ENCODE measurements at regions not wholly inside any gene's neighbourhood (a gene's known extent, or its start where the extent isn't known, plus 50 kb on each side); places are given as distances from the start of the nearest gene placed in this dataset.

DNA sequence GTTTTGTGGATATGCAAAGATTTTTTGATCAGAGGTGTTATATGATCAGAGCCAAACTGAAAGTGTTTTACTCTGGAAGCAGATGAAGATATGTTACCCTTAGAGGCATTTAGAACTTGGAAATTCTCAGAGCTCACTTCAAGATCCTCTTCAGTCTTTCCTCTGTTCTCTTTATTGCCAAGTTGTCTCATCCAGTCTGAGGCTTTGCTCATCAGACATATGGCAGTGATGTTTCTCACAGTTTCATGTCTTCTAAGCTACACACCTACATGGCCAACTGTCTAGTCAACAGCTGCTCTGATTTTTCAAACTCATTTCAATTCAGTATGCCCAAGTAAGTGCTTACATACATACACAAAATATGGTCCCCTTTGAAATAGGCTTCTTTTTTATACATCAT is 1504.3 kb upstream of the PIK3C3 start:
- H3K27ac ChIP-seq (ENCODE audit: low read length): no peak overlapping the region
- no peak overlapping the region for H3K9ac ChIP-seq (ENCODE audit: low read length in 2 of 2)

DNA sequence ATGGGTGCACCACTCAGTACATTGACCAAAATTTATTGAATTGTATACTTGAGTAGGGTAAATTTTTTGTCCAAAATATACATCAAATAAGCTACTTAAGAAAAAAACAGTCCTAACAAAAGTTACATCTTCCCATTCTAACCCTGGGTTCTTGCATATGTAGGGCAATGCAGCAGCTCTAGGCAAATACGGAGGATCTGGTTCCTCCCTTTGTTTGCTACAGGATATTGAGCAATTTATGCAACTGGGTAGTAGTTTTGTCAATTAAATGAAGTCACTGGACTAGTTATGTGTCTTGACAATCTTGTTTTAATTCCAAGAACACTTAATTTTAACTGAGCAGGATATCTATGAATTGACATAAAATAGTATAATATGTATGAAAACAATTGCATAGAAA is 1507.2 kb upstream of the PIK3C3 start:
- Histone ChIP-seq H3K27ac (ENCODE audit: low read length) (no peak overlapping the region), H3K9ac (ENCODE audit: low read length in 2 of 2) (no peak overlapping the region), H3K9me3 (ENCODE audit: control insufficient read depth in 2 of 2, low read length in 2 of 2) (no peaks in the 10 kb centered on the region), H3K36me3 (ENCODE audit: control insufficient read depth in 2 of 2, insufficient read depth in 2 of 2, low read length in 2 of 2) (no peaks in the 10 kb centered on the region), H3K4me1 (ENCODE audit: control insufficient read depth, insufficient read depth, low read length) (no peaks in the 10 kb centered on the region), H3K27me3 (ENCODE audit: control insufficient read depth in 1 of 2, insufficient read depth in 2 of 2, low read length in 2 of 2) (no peaks in the 10 kb centered on the region), H3K4me3 (ENCODE audit: low read length in 2 of 2) (no peak overlapping the region)

More for the DNA sequence above, 1504.3 kb upstream of the PIK3C3 start:
- no peak overlapping the region for H3K4me3 ChIP-seq (ENCODE audit: low read length in 2 of 2)
- no peaks in the 10 kb centered on the region for H3K4me1 ChIP-seq (ENCODE audit: control insufficient read depth, insufficient read depth, low read length)
- H3K27me3 ChIP-seq (ENCODE audit: control insufficient read depth in 1 of 2, insufficient read depth in 2 of 2, low read length in 2 of 2): no peaks in the 10 kb centered on the region
- no peaks in the 10 kb centered on the region for H3K9me3 ChIP-seq (ENCODE audit: control insufficient read depth in 2 of 2, low read length in 2 of 2)
- H3K36me3 ChIP-seq (ENCODE audit: control insufficient read depth in 2 of 2, insufficient read depth in 2 of 2, low read length in 2 of 2): no peaks in the 10 kb centered on the region

DNA sequence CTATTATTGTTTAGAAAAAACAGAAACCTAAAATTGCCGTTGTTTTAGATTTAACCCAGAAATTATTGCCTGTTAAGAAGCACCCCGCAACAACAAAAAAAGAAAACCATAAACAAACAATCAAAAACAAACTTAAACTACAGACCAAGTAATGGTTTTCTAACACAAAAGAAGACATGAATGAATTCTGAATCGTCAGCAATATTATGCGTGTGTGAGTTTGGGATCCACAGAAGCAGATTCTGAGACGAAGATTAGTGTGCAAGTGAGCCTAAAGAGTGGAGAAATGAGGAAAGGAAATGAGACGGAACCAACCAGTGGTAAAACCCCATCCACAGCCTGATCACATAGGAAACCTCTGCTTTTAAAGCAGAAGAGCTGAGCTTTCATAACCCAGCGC is 1514.9 kb upstream of the PIK3C3 start:
- Histone ChIP-seq H3K9me3 (ENCODE audit: control insufficient read depth in 2 of 2, low read length in 2 of 2) (no peaks in the 10 kb centered on the region), H3K4me3 (ENCODE audit: low read length in 2 of 2) (no peak overlapping the region), H3K36me3 (ENCODE audit: control insufficient read depth in 2 of 2, insufficient read depth in 2 of 2, low read length in 2 of 2) (no peaks in the 10 kb centered on the region), H3K27me3 (ENCODE audit: control insufficient read depth in 1 of 2, insufficient read depth in 2 of 2, low read length in 2 of 2) (no peaks in the 10 kb centered on the region), H3K9ac (ENCODE audit: low read length in 2 of 2) (no peak overlapping the region), H3K4me1 (ENCODE audit: control insufficient read depth, insufficient read depth, low read length) (no peaks in the 10 kb centered on the region), H3K27ac (ENCODE audit: low read length) (no peak overlapping the region)

DNA sequence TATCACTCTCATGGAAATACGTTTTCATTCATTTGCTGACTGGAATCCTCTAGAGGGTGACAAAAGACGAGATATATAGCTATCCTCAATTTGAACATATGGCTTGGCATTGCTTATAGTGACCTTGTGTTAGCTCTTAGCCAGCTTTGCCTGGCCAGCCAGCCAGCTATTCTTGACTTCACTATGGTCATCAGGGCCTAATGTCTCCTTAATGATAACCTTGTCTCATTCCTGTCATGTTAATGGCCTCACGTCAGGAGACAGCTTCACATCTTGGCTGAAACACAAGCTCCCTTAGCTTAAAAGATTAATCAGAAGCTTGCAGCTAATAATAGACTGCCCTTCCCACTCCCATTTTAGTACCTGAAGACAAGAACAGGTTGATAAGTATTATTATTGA is 1517.5 kb upstream of the PIK3C3 start:
- Histone ChIP-seq H3K4me1 (ENCODE audit: control insufficient read depth, insufficient read depth, low read length) (no peaks in the 10 kb centered on the region), H3K27me3 (ENCODE audit: control insufficient read depth in 1 of 2, insufficient read depth in 2 of 2, low read length in 2 of 2) (no peaks in the 10 kb centered on the region), H3K4me3 (ENCODE audit: low read length in 2 of 2) (no peak overlapping the region), H3K9me3 (ENCODE audit: control insufficient read depth in 2 of 2, low read length in 2 of 2) (no peaks in the 10 kb centered on the region), H3K36me3 (ENCODE audit: control insufficient read depth in 2 of 2, insufficient read depth in 2 of 2, low read length in 2 of 2) (no peaks in the 10 kb centered on the region), H3K27ac (ENCODE audit: low read length) (no peak overlapping the region), H3K9ac (ENCODE audit: low read length in 2 of 2) (no peak overlapping the region)

DNA sequence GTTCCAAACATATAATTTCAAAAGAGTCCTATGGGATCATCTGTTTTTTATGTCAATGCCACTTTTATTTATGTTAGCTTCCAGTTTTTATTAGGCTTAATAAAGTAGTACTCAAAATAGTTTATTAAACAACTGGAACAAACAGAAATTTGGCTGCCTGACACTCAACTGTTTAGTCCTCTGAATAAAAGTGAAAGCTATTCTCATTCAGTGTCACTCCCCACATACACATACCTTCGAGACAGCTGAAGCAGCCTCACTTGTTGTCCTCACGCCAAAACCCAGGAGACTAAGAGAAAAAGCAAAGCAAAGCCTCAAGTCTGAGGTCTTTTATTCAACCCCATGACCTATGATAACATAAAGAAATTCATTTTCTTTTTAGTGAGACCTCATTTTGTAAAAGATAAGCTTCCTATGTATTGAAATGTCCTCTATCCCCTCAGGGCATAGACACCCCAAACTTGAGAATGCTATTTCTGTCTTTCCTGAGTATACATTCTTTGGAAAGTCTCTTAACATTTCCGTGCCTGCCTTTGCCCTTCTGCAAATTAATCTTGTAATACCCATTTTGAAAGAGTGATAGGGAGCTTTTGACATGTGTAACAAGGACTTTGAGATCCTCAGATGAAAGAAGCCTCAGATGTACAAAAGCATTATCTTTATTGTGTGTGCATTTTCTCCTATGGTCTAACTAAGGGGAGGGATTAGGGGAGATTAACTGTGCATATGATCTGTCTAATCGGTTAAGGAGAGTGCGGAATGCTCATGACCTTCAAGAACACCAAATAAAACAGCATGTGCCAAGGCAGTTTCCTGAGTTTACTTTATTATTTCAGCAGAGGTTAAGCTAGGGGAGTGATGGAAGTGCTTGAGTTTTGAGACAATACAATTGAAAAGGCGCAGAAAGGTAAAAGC is 1523.7 kb upstream of the PIK3C3 start:
- no peaks in the 10 kb centered on the region for H3K4me1 ChIP-seq (ENCODE audit: control insufficient read depth, insufficient read depth, low read length)
- no peaks in the 10 kb centered on the region for H3K36me3 ChIP-seq (ENCODE audit: control insufficient read depth in 2 of 2, insufficient read depth in 2 of 2, low read length in 2 of 2)
- no peaks in the 10 kb centered on the region for H3K9me3 ChIP-seq (ENCODE audit: control insufficient read depth in 2 of 2, low read length in 2 of 2)
- H3K4me3 ChIP-seq (ENCODE audit: low read length in 2 of 2): no peak overlapping the region
- H3K9ac ChIP-seq (ENCODE audit: low read length in 2 of 2): no peak overlapping the region
- no peak overlapping the region for H3K27ac ChIP-seq (ENCODE audit: low read length)
- H3K27me3 ChIP-seq (ENCODE audit: control insufficient read depth in 1 of 2, insufficient read depth in 2 of 2, low read length in 2 of 2): no peaks in the 10 kb centered on the region

DNA sequence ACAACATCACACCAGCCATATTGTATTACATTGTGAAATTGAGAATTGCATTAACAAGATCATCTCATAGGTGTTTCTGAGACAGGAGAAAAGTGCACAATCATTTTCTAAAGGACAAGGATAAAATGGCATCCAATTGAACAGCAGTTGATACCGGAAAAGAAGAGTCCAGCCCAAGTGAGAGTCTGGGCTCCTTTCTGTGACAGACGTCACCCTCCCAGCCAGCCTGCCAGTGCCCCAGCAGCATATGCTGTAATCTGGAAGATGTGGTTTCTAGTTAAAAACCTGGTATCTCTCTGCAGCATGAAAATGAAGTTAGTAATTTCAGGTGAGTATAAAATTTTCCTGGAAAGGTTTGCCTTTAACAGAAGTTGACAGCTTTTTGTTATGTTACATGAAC is 1531.7 kb upstream of the PIK3C3 start:
- no peaks in the 10 kb centered on the region for H3K27me3 ChIP-seq (ENCODE audit: control insufficient read depth in 1 of 2, insufficient read depth in 2 of 2, low read length in 2 of 2)
- H3K27ac ChIP-seq (ENCODE audit: low read length): no peak overlapping the region
- no peaks in the 10 kb centered on the region for H3K36me3 ChIP-seq (ENCODE audit: control insufficient read depth in 2 of 2, insufficient read depth in 2 of 2, low read length in 2 of 2)
- no peak overlapping the region for H3K4me3 ChIP-seq (ENCODE audit: low read length in 2 of 2)
- no peak overlapping the region for H3K9ac ChIP-seq (ENCODE audit: low read length in 2 of 2)
- no peaks in the 10 kb centered on the region for H3K4me1 ChIP-seq (ENCODE audit: control insufficient read depth, insufficient read depth, low read length)
- H3K9me3 ChIP-seq (ENCODE audit: control insufficient read depth in 2 of 2, low read length in 2 of 2): no peaks in the 10 kb centered on the region

DNA sequence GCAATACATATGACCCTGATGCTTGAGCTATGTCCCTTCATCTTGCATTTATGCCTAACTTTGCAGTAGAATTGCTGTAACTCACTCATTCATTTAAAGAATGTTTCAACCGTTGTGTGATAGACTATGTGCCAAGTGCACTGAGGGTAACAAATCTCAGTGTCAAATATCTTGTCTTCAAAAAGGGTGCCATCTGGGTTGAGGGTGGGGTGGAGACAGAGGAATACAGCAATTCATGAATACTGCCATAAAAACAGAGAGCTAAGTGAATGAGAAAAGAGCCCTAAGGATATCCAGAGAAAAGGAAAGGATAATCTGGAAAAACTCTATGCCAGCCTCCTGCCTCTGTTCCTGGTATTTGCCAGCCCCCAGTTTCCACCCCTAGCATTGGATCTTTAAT is 1534.4 kb upstream of the PIK3C3 start:
- H3K27me3 ChIP-seq (ENCODE audit: control insufficient read depth in 1 of 2, insufficient read depth in 2 of 2, low read length in 2 of 2): no peaks in the 10 kb centered on the region
- H3K27ac ChIP-seq (ENCODE audit: low read length): no peak overlapping the region
- no peak overlapping the region for H3K4me3 ChIP-seq (ENCODE audit: low read length in 2 of 2)
- H3K9me3 ChIP-seq (ENCODE audit: control insufficient read depth in 2 of 2, low read length in 2 of 2): no peaks in the 10 kb centered on the region
- no peaks in the 10 kb centered on the region for H3K36me3 ChIP-seq (ENCODE audit: control insufficient read depth in 2 of 2, insufficient read depth in 2 of 2, low read length in 2 of 2)
- no peaks in the 10 kb centered on the region for H3K4me1 ChIP-seq (ENCODE audit: control insufficient read depth, insufficient read depth, low read length)
- no peak overlapping the region for H3K9ac ChIP-seq (ENCODE audit: low read length in 2 of 2)

DNA sequence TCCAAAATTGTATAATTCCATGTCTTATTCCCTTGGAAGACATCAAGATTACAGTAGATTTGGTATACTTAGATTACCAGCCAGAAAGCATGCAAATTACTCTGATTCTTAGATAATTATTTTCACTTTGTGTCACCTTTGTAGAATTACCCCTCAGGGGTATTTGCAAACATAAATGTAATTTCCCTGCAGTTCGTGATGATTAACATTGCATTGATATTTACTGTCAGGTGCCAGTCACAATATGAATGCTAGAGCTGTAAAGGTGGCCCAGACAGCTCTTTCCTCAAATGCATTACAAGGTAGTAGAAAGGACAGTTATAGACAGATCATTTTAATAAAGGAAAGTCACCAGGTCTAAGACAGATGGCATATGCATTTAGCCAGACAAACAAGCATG is 1537.5 kb upstream of the PIK3C3 start:
- Histone ChIP-seq H3K27ac (ENCODE audit: low read length) (no peak overlapping the region), H3K4me3 (ENCODE audit: low read length in 2 of 2) (no peak overlapping the region), H3K36me3 (ENCODE audit: control insufficient read depth in 2 of 2, insufficient read depth in 2 of 2, low read length in 2 of 2) (no peaks in the 10 kb centered on the region), H3K9me3 (ENCODE audit: control insufficient read depth in 2 of 2, low read length in 2 of 2) (no peaks in the 10 kb centered on the region), H3K4me1 (ENCODE audit: control insufficient read depth, insufficient read depth, low read length) (no peaks in the 10 kb centered on the region), H3K27me3 (ENCODE audit: control insufficient read depth in 1 of 2, insufficient read depth in 2 of 2, low read length in 2 of 2) (no peaks in the 10 kb centered on the region), H3K9ac (ENCODE audit: low read length in 2 of 2) (no peak overlapping the region)

DNA sequence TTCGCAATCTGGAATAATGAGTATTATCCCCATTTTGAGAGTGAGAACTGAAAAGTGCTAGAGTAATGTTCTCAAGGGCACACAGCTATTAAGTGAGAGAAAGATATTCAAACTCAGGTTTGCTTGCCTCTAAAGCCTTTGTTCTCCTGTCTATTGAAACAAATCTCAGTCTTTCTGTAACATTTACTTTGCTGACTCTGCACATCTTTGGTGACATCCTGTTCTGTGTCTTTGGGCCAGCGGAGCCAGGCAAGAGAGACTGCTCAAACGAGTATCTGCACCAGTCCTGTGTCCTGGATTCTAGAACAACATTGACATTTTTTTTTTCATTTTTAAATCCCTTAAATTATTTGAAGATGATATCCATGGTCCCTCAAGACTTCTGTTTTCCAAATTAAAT is 1539.2 kb upstream of the PIK3C3 start:
- Histone ChIP-seq H3K4me3 (ENCODE audit: low read length in 2 of 2) (no peak overlapping the region), H3K27ac (ENCODE audit: low read length) (no peak overlapping the region), H3K27me3 (ENCODE audit: control insufficient read depth in 1 of 2, insufficient read depth in 2 of 2, low read length in 2 of 2) (no peaks in the 10 kb centered on the region), H3K9me3 (ENCODE audit: control insufficient read depth in 2 of 2, low read length in 2 of 2) (no peaks in the 10 kb centered on the region), H3K4me1 (ENCODE audit: control insufficient read depth, insufficient read depth, low read length) (no peaks in the 10 kb centered on the region), H3K36me3 (ENCODE audit: control insufficient read depth in 2 of 2, insufficient read depth in 2 of 2, low read length in 2 of 2) (no peaks in the 10 kb centered on the region), H3K9ac (ENCODE audit: low read length in 2 of 2) (no peak overlapping the region)

DNA sequence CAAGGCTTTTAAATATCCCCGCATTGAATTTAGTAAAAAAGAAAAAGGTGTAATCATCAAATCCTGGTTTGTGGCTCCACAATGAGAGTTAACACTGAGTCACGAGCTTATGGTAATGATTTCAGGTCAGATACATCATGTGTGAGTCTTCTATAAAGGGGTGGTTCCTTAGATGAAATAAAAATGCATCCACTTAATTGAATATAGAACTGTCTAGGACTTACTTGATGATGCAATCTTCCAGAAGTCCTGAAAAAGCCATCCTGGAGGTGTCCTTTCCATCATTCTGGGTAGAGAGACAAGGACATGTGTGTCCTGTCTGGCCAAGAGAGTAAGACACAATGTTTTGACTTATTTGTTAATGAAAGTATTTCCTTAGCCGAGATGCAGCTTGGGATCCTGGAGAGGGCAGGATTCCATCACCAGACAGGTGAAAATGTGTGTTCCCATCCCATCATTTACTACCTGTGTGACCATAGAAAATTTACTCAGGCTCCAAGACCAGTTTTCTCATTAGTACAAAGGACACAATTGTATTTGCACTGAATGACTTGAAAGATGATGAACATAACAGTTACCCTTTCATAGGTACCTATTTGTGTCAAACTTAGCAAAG is 1539.8 kb upstream of the PIK3C3 start:
- H3K27ac ChIP-seq (ENCODE audit: low read length): no peak overlapping the region
- H3K4me1 ChIP-seq (ENCODE audit: control insufficient read depth, insufficient read depth, low read length): no peaks in the 10 kb centered on the region
- no peak overlapping the region for H3K9ac ChIP-seq (ENCODE audit: low read length in 2 of 2)
- H3K27me3 ChIP-seq (ENCODE audit: control insufficient read depth in 1 of 2, insufficient read depth in 2 of 2, low read length in 2 of 2): no peaks in the 10 kb centered on the region
- H3K4me3 ChIP-seq (ENCODE audit: low read length in 2 of 2): no peak overlapping the region
- H3K9me3 ChIP-seq (ENCODE audit: control insufficient read depth in 2 of 2, low read length in 2 of 2): no peaks in the 10 kb centered on the region
- no peaks in the 10 kb centered on the region for H3K36me3 ChIP-seq (ENCODE audit: control insufficient read depth in 2 of 2, insufficient read depth in 2 of 2, low read length in 2 of 2)

DNA sequence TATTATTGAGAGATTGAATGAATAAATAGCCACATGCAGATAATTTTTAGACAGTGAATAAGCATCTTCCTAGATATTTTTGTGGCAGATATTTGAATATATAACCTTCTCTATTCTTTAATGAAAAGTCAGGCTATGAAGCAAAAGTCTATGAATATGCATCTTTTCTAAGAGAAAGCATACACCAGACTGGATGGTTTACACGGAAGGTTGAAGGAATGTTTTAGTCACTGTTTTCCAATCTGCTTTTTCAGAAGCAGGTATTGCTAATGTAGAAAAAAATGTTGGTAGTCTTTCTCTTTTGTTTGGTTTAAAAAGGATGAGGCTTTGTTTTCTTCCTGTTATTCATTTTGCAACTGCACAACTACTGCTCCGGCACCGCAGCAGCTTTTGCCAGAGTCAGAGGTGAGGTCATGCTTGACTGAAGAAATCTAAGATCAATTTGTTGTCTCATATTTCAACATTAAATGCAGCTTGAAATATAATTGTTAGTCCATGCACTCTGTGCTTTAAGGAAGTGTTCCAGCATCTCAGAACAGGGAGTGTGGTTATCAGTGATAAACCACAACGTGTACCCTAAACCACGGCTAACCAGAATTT is 1540.8 kb upstream of the PIK3C3 start:
- Histone ChIP-seq H3K4me1 (ENCODE audit: control insufficient read depth, insufficient read depth, low read length) (no peaks in the 10 kb centered on the region), H3K36me3 (ENCODE audit: control insufficient read depth in 2 of 2, insufficient read depth in 2 of 2, low read length in 2 of 2) (no peaks in the 10 kb centered on the region), H3K27ac (ENCODE audit: low read length) (no peak overlapping the region), H3K4me3 (ENCODE audit: low read length in 2 of 2) (no peak overlapping the region), H3K9ac (ENCODE audit: low read length in 2 of 2) (no peak overlapping the region), H3K27me3 (ENCODE audit: control insufficient read depth in 1 of 2, insufficient read depth in 2 of 2, low read length in 2 of 2) (no peaks in the 10 kb centered on the region), H3K9me3 (ENCODE audit: control insufficient read depth in 2 of 2, low read length in 2 of 2) (no peaks in the 10 kb centered on the region)

Measured in stomach smooth muscle (tissue), 2 donors.